ENCODE measurements at regions not wholly inside any gene's neighbourhood (a gene's known extent, or its start where the extent isn't known, plus 50 kb on each side); places are given as distances from the start of the nearest gene placed in this dataset.

GRCh38 chr2:60603533-60604190 is 50.2 kb upstream of the BCL11A start:
- H3K36me3 ChIP-seq: no peaks in the 10 kb centered on the region
- intact Hi-C loops (cut with DNase I): no loop called here
- TF ChIP-seq CTCF (IDR thresholded peaks at IDR 0.05): no peak
- no peak for DNase-seq
- H3K4me3 ChIP-seq: no peak overlapping the region
- no peaks in the 10 kb centered on the region for H3K27me3 ChIP-seq
- no peaks in the 10 kb centered on the region for H3K4me1 ChIP-seq
- H3K9me3 ChIP-seq: peaks cover 0 to 2% of the 10 kb centered on the region in 2 donors
- H3K27ac ChIP-seq: no peak overlapping the region
- ATAC-seq: no peak

- no peaks in the 10 kb centered on the region for H3K36me3 ChIP-seq
- DNase-seq: no peak
- no peaks in the 10 kb centered on the region for H3K27me3 ChIP-seq
- ATAC-seq: no peak
- no peak overlapping the region for H3K4me3 ChIP-seq
- H3K4me1 ChIP-seq: no peaks in the 10 kb centered on the region
- intact Hi-C loops (cut with DNase I): no loop called here
- no peak for TF ChIP-seq CTCF (IDR thresholded peaks at IDR 0.05)
- no peak overlapping the region for H3K27ac ChIP-seq
- H3K9me3 ChIP-seq: peaks cover 0 to 2% of the 10 kb centered on the region in 2 donors
Observed at GRCh38 chr2:60604486-60605064, 51.1 kb upstream of the BCL11A start.

GRCh38 chr2:60605866-60606265 is 52.4 kb upstream of the BCL11A start:
- intact Hi-C loops (cut with DNase I): no loop called here
- H3K27me3 ChIP-seq: no peaks in the 10 kb centered on the region
- H3K27ac ChIP-seq: no peak overlapping the region
- no peaks in the 10 kb centered on the region for H3K4me1 ChIP-seq
- H3K9me3 ChIP-seq: no peaks in the 10 kb centered on the region
- ATAC-seq (no peak), DNase-seq (no peak)
- no peak overlapping the region for H3K4me3 ChIP-seq
- TF ChIP-seq CTCF (IDR thresholded peaks at IDR 0.05): no peak
- no peaks in the 10 kb centered on the region for H3K36me3 ChIP-seq

- Histone ChIP-seq H3K4me1 (no peaks in the 10 kb centered on the region), H3K9me3 (no peaks in the 10 kb centered on the region), H3K27ac (no peak overlapping the region), H3K27me3 (no peaks in the 10 kb centered on the region), H3K36me3 (no peaks in the 10 kb centered on the region), H3K4me3 (no peak overlapping the region)
- no peak for TF ChIP-seq CTCF (IDR thresholded peaks at IDR 0.05)
- DNase-seq: peak in 1 of 4 donors; percentile 8
- intact Hi-C loops (cut with DNase I): no loop called here
- no peak for ATAC-seq
Observed at GRCh38 chr2:60608679-60609078, 55.2 kb upstream of the BCL11A start.

- intact Hi-C loops (cut with DNase I): no loop called here
- Histone ChIP-seq H3K4me1 (no peaks in the 10 kb centered on the region), H3K36me3 (no peaks in the 10 kb centered on the region), H3K27ac (no peak overlapping the region), H3K9me3 (no peaks in the 10 kb centered on the region), H3K27me3 (no peaks in the 10 kb centered on the region), H3K4me3 (no peak overlapping the region)
- ATAC-seq (no peak), DNase-seq (no peak)
- TF ChIP-seq CTCF (IDR thresholded peaks at IDR 0.05): no peak
Observed at GRCh38 chr2:60612033-60612432, 58.6 kb upstream of the BCL11A start.

All from left lung (tissue), 4 donors.